BLaER1 (cell line): ENCODE measurements at regions not wholly inside any gene's neighbourhood (a gene's known extent, or its start where the extent isn't known, plus 50 kb on each side); places are given as distances from the start of the nearest gene placed in this dataset.

ENCODE experiments used
- H3K27ac ChIP-seq: shearing (Covaris generic); formaldehyde crosslinking; 2 replicates; pipeline ENCODE4 v1.8.1; 2022
- H3K27me3 ChIP-seq: shearing (Covaris generic); formaldehyde crosslinking; 2 replicates; pipeline ENCODE4 v1.8.1; 2022
- H3K36me3 ChIP-seq: shearing (Covaris generic); formaldehyde crosslinking; 2 replicates; pipeline ENCODE4 v1.8.1; 2022
- H3K4me1 ChIP-seq: shearing (Covaris generic); formaldehyde crosslinking; 2 replicates; pipeline ENCODE4 v1.8.1; 2022
- H3K4me2 ChIP-seq: shearing (Covaris generic); formaldehyde crosslinking; 2 replicates; pipeline ENCODE4 v1.8.1; 2022
- H3K4me3 ChIP-seq: shearing (Covaris generic); formaldehyde crosslinking; 2 replicates; pipeline ENCODE4 v1.8.1; 2022
- H3K9ac ChIP-seq: shearing (Covaris generic); formaldehyde crosslinking; 2 replicates; pipeline ENCODE4 v1.8.1; 2022
- H3K9me3 ChIP-seq: shearing (Covaris generic); formaldehyde crosslinking; 2 replicates; pipeline ENCODE4 v1.8.1; 2022
- H4K20me1 ChIP-seq: shearing (Covaris generic); formaldehyde crosslinking; 2 replicates; pipeline ENCODE4 v1.8.1; 2022
- Cebpa-rat ChIP-seq: shearing (Covaris generic); IDR thresholded peaks from 2 replicates; pipeline ENCODE4 v1.8.1; 2022

GRCh38 chr16:86071611-86072240, 172.8 kb downstream of the IRF8 start:
- Histone ChIP-seq H3K9ac (no peak overlapping the region), H3K4me1 (no peaks in the 10 kb centered on the region), H4K20me1 (no peaks in the 10 kb centered on the region), H3K9me3 (no peaks in the 10 kb centered on the region), H3K4me3 (no peak overlapping the region), H3K27ac (no peak overlapping the region), H3K4me2 (no peak overlapping the region), H3K36me3 (no peaks in the 10 kb centered on the region), H3K27me3 (0 out of 2 replicates have a peak, but pooled peaks cover 4% of the 10 kb centered on the region)
- TF ChIP-seq Cebpa-rat = no peak

- Histone ChIP-seq H4K20me1 (no peaks in the 10 kb centered on the region), H3K27me3 (0 out of 2 replicates have a peak, but pooled peaks cover 4% of the 10 kb centered on the region), H3K4me2 (no peak overlapping the region), H3K4me3 (no peak overlapping the region), H3K36me3 (no peaks in the 10 kb centered on the region), H3K4me1 (no peaks in the 10 kb centered on the region), H3K9ac (no peak overlapping the region), H3K27ac (no peak overlapping the region), H3K9me3 (no peaks in the 10 kb centered on the region)
- no peak for TF ChIP-seq Cebpa-rat
These were observed 173.6 kb downstream of the IRF8 start for GRCh38 chr16:86072328-86073102.

GRCh38 chr16:86073103-86073625, 174.2 kb downstream of the IRF8 start:
- TF ChIP-seq Cebpa-rat = no peak
- H3K9me3 ChIP-seq = no peaks in the 10 kb centered on the region
- H3K4me1 ChIP-seq = no peaks in the 10 kb centered on the region
- H3K4me3 ChIP-seq = no peak overlapping the region
- H4K20me1 ChIP-seq = no peaks in the 10 kb centered on the region
- no peak overlapping the region for H3K4me2 ChIP-seq
- H3K9ac ChIP-seq = no peak overlapping the region
- no peak overlapping the region for H3K27ac ChIP-seq
- H3K27me3 ChIP-seq = 0 out of 2 replicates have a peak, but pooled peaks cover 4% of the 10 kb centered on the region
- H3K36me3 ChIP-seq = no peaks in the 10 kb centered on the region

GRCh38 chr16:86073763-86074493, 175.0 kb downstream of the IRF8 start:
- Histone ChIP-seq H3K4me3 (no peak overlapping the region), H3K27ac (no peak overlapping the region), H4K20me1 (no peaks in the 10 kb centered on the region), H3K4me2 (no peak overlapping the region), H3K4me1 (no peaks in the 10 kb centered on the region), H3K36me3 (no peaks in the 10 kb centered on the region), H3K9ac (no peak overlapping the region), H3K27me3 (0 out of 2 replicates have a peak, but pooled peaks cover 4% of the 10 kb centered on the region), H3K9me3 (no peaks in the 10 kb centered on the region)
- TF ChIP-seq Cebpa-rat = no peak

- Histone ChIP-seq H3K4me1 (no peaks in the 10 kb centered on the region), H3K4me3 (no peak overlapping the region), H4K20me1 (no peaks in the 10 kb centered on the region), H3K27me3 (0 out of 2 replicates have a peak, but pooled peaks cover under 1% of the 10 kb centered on the region), H3K9me3 (no peaks in the 10 kb centered on the region), H3K36me3 (no peaks in the 10 kb centered on the region), H3K9ac (no peak overlapping the region), H3K27ac (no peak overlapping the region), H3K4me2 (no peak overlapping the region)
- TF ChIP-seq Cebpa-rat = no peak
These were observed 175.9 kb downstream of the IRF8 start for GRCh38 chr16:86074651-86075487.

- Histone ChIP-seq H4K20me1 (no peaks in the 10 kb centered on the region), H3K4me1 (no peaks in the 10 kb centered on the region), H3K4me3 (no peak overlapping the region), H3K36me3 (no peaks in the 10 kb centered on the region), H3K9ac (no peak overlapping the region), H3K27me3 (0 out of 2 replicates have a peak, but pooled peaks cover under 1% of the 10 kb centered on the region), H3K27ac (no peak overlapping the region), H3K9me3 (no peaks in the 10 kb centered on the region), H3K4me2 (no peak overlapping the region)
- TF ChIP-seq Cebpa-rat = no peak
These were observed 176.5 kb downstream of the IRF8 start for GRCh38 chr16:86075488-86075785.

- Histone ChIP-seq H3K9ac (no peak overlapping the region), H3K4me1 (no peaks in the 10 kb centered on the region), H3K4me2 (no peak overlapping the region), H3K27ac (no peak overlapping the region), H3K9me3 (no peaks in the 10 kb centered on the region), H3K4me3 (no peak overlapping the region), H3K27me3 (0 out of 2 replicates have a peak, but pooled peaks cover 3% of the 10 kb centered on the region), H4K20me1 (no peaks in the 10 kb centered on the region), H3K36me3 (no peaks in the 10 kb centered on the region)
- no peak for TF ChIP-seq Cebpa-rat
These were observed 177.0 kb downstream of the IRF8 start for GRCh38 chr16:86075839-86076440.

- Histone ChIP-seq H3K9me3 (no peaks in the 10 kb centered on the region), H3K4me3 (no peak overlapping the region), H4K20me1 (no peaks in the 10 kb centered on the region), H3K27me3 (0 out of 2 replicates have a peak, but pooled peaks cover 3% of the 10 kb centered on the region), H3K4me2 (no peak overlapping the region), H3K4me1 (no peaks in the 10 kb centered on the region), H3K9ac (no peak overlapping the region), H3K36me3 (no peaks in the 10 kb centered on the region), H3K27ac (no peak overlapping the region)
- TF ChIP-seq Cebpa-rat = no peak
These were observed 177.6 kb downstream of the IRF8 start for GRCh38 chr16:86076606-86077005.
